HL-60 (cell line): ENCODE measurements at regions not wholly inside any gene's neighbourhood (a gene's known extent, or its start where the extent isn't known, plus 50 kb on each side); places are given as distances from the start of the nearest gene placed in this dataset.
"Not testable (repeated sequence)": the region's sequence is repeated elsewhere in the genome, so short reads cannot be mapped to it uniquely, and the experiment has no call there.

Experiments
- GABPA ChIP-seq: IDR thresholded peaks from 2 replicates; pipeline ENCODE4 v1.6.1; 2012; ENCODE audit warnings: low read depth
- POLR2AphosphoS5 ChIP-seq: IDR thresholded peaks from 2 replicates; pipeline ENCODE4 v1.6.1; 2012; ENCODE audit warnings: low read depth
- TF ChIP-seq, protein P1 (sequence below): IDR thresholded peaks from one replicate; pipeline ENCODE4 v1.5.1; 2011; ENCODE audit warnings: low read length, control low read depth, inconsistent platforms; ENCODE audit not compliant: insufficient read depth

DNA sequence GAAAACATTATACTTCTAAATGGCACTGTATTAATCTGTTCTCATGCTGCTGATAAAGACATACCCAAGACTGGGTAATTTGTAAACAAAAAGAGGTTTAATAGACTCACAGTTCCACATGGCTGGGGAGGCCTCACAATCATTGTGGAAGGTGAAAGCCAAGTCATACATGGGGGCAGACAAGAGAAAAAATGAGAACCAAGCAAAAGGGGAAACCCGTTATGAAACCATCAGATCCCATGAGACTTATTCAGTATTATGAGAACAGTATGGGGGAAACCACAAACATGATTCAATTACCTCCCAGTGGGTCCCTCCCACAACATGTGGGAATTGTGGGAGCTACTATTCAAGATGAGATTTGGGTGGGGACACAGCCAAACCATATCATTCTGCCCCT lies 408.3 kb downstream of the BMP2 start:
- TF ChIP-seq, protein P1, sequence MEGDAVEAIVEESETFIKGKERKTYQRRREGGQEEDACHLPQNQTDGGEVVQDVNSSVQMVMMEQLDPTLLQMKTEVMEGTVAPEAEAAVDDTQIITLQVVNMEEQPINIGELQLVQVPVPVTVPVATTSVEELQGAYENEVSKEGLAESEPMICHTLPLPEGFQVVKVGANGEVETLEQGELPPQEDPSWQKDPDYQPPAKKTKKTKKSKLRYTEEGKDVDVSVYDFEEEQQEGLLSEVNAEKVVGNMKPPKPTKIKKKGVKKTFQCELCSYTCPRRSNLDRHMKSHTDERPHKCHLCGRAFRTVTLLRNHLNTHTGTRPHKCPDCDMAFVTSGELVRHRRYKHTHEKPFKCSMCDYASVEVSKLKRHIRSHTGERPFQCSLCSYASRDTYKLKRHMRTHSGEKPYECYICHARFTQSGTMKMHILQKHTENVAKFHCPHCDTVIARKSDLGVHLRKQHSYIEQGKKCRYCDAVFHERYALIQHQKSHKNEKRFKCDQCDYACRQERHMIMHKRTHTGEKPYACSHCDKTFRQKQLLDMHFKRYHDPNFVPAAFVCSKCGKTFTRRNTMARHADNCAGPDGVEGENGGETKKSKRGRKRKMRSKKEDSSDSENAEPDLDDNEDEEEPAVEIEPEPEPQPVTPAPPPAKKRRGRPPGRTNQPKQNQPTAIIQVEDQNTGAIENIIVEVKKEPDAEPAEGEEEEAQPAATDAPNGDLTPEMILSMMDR: not testable (repeated sequence)
- TF ChIP-seq GABPA, POLR2AphosphoS5: not testable (repeated sequence)
